GM12801 (cell line): ENCODE measurements at regions not wholly inside any gene's neighbourhood (a gene's known extent, or its start where the extent isn't known, plus 50 kb on each side); places are given as distances from the start of the nearest gene placed in this dataset.

ENCODE experiments used
- TF ChIP-seq, protein P1 (sequence below): IDR thresholded peaks from one replicate; pipeline ENCODE4 v1.5.1; 2011; ENCODE audit warnings: control low read depth; ENCODE audit not compliant: insufficient read length; ENCODE audit errors: extremely low read depth

DNA sequence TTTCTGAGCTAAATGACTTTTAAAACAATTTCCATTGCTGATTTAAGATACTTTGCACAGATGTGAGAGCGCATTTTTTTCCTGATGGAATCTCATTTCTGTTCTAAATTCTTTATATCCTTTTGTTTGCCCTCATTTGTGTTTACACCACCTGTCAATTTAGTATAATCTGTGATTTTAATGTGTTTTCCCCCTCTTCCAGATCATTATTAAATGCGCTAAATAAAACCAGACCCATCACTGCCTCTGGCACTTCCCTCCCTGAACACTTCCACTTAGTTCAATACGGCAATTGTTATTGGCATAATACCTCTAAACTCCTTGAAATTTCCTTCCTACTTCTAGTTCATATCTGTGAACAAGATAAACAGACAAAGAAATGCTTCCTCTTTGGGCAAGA lies 186.9 kb upstream of the ADGRL2 start:
- TF ChIP-seq, protein P1, sequence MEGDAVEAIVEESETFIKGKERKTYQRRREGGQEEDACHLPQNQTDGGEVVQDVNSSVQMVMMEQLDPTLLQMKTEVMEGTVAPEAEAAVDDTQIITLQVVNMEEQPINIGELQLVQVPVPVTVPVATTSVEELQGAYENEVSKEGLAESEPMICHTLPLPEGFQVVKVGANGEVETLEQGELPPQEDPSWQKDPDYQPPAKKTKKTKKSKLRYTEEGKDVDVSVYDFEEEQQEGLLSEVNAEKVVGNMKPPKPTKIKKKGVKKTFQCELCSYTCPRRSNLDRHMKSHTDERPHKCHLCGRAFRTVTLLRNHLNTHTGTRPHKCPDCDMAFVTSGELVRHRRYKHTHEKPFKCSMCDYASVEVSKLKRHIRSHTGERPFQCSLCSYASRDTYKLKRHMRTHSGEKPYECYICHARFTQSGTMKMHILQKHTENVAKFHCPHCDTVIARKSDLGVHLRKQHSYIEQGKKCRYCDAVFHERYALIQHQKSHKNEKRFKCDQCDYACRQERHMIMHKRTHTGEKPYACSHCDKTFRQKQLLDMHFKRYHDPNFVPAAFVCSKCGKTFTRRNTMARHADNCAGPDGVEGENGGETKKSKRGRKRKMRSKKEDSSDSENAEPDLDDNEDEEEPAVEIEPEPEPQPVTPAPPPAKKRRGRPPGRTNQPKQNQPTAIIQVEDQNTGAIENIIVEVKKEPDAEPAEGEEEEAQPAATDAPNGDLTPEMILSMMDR: no peak

DNA sequence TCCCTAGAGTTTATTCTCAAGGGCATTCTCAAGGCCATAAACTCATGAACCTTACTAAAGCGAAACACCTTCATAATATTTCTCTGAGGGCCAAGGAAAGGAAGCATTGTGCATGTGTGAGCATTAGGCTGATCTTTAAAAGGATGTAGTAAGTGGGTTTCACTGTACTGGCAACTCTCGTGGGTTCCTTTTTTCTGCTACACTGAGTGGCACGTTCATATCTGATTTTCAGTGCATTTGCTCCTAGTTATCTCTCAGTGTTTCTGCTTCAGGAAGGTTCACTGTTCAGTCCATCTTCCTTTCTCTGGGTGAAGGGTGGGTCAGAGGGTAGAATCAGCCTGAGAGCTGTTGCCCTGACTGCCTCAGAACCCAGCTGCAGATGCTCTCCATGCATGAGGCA lies 192.8 kb upstream of the ADGRL2 start:
- TF ChIP-seq, protein P1: no peak

DNA sequence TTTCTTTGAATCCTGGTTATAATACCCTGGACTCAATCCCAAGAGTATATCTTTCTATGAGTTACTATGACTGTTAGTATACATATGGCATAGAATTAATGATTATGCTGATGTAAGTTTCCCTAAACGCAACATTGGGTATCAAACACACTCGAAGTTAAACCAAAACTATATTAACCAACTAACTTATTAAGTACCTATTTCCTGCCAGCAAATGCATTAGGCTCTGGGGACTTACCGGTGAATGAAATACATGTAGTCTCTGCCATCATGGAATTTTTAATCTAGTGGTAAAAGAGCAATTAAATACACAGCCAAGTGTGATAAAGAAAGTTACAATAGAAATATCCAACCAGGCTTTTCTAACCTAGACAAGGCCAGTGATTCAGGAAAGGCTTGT lies 193.6 kb upstream of the ADGRL2 start:
- TF ChIP-seq, protein P1: no peak

DNA sequence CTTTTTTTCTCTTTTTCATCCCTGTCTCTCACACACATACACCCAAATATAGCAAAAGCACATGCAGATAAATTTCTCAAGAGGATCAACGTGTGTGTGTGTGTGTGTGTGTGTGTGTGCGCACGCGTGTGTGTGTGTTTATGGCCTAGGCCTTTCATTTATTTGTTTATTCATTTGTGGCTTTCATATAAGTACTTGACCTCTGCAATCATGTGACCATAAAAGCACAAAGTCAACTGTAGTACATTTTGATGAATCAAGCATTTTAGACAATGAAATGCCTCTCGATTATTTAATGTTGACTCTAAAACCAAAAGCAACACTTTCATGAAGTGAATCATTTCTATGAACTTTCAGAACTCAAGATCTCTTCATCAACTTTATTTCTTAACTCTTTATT lies 194.1 kb upstream of the ADGRL2 start:
- TF ChIP-seq, protein P1: no peak

DNA sequence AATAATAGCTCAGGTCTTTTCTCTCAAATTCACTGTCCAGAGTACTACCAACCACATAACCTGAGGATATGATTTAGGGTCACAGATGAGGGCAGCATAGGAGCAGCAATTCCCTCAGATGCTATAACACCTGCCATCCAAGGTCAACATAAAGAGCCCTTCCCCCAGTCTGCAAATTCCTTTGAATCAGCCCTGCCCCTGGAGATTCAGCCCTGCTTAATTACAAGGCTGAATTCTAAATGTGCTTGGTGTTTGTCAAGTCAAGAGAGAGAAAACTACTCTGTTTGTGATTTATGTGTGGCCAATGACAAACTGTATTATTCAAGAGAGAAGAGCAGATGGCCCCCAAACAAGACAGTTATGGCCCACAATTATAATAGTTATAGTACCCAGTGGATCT lies 195.7 kb upstream of the ADGRL2 start:
- TF ChIP-seq, protein P1: no peak

DNA sequence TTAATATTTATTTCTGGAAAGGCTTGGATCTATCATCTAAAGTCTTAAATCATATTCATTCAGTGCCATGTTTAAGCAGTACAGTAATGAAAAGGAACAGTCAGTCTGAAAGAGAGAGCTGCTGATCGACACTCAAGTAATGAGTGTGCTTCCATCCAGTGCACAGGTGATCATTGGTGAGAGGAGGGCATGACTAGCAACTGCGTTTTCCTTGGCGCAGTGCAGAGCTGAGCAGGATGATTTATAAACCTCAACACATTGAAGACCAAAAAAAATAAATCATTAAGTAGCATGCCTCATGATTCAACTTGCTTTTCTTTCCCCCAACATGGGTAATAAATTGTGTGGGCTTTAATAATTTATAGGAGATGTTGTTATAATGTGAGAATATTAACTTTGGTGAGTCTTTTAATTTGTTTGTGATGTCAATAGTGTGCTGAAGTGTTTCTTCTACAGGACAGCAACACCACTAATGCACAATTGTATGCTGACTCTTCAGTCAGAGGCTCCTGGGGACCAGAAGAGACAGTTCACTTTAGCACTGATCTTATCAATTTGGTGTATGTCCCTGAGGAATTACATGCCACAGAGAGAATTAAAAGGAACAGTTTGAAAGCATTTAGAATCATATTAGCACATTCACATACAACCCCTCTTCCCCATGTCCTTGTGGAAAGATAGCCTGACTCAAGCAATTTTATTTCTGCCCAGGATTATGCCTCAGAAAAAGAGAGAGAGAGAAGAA lies 199.7 kb upstream of the ADGRL2 start:
- TF ChIP-seq, protein P1: no peak

DNA sequence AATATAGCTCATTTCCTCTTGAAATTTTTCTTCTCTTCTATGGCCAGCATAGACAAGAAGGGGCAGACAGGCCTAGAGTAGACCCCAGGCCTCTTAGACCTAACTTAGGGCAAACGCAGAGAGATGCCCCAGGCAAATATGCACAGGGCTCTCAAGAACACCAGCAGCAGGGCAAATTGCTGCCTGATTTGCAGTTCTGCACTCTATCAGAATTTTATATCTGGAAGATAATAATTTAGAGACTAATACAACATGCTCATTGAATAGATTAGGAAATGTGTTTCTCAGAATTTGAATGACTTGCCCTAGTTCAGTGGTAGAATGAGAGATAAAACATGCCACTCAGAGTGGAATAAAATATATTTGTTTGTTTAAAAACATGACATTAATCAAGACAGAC lies 200.4 kb upstream of the ADGRL2 start:
- TF ChIP-seq, protein P1: no peak
